AG10803 (cell line): ENCODE measurements at regions not wholly inside any gene's neighbourhood (a gene's known extent, or its start where the extent isn't known, plus 50 kb on each side); places are given as distances from the start of the nearest gene placed in this dataset.

ENCODE experiments used
- DNase-seq: peaks from one replicate; pipeline ENCODE4 v3.0.0; 2010; ENCODE audit warnings: low read depth
- H3K4me3 ChIP-seq: 2 replicates; pipeline ENCODE4 v1.5.1; 2011; ENCODE audit warnings: mild to moderate bottlenecking, low read length, control low read depth
- TF ChIP-seq, protein P1 (sequence below): conservative IDR thresholded peaks from 2 replicates; pipeline ENCODE4 v1.5.1; 2011; ENCODE audit warnings: mild to moderate bottlenecking, low read length, control low read depth, inconsistent platforms

DNA sequence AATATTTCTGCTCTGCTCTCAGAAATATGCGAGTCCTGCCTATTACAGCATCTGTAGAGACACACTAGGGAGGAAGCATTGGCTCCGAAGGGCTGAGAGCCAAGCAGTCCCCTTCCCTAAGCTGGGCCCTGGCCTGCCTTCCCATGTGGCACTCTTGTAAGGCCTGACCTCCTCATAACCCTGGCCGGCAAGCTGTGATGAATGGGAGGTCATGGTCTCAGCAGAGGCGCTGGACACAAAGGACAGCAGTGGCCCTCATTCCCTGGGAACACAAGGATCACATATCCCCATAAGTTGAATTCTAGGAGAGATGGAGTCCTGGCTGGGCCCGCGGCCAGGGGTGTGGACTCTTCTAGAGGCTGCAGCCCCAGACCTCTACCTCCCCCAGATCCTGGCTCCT, 483.3 kb downstream of the ZNF536 start:
- no peak overlapping the region for H3K4me3 ChIP-seq
- TF ChIP-seq, protein P1, sequence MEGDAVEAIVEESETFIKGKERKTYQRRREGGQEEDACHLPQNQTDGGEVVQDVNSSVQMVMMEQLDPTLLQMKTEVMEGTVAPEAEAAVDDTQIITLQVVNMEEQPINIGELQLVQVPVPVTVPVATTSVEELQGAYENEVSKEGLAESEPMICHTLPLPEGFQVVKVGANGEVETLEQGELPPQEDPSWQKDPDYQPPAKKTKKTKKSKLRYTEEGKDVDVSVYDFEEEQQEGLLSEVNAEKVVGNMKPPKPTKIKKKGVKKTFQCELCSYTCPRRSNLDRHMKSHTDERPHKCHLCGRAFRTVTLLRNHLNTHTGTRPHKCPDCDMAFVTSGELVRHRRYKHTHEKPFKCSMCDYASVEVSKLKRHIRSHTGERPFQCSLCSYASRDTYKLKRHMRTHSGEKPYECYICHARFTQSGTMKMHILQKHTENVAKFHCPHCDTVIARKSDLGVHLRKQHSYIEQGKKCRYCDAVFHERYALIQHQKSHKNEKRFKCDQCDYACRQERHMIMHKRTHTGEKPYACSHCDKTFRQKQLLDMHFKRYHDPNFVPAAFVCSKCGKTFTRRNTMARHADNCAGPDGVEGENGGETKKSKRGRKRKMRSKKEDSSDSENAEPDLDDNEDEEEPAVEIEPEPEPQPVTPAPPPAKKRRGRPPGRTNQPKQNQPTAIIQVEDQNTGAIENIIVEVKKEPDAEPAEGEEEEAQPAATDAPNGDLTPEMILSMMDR = no peak
- DNase-seq = no peak

DNA sequence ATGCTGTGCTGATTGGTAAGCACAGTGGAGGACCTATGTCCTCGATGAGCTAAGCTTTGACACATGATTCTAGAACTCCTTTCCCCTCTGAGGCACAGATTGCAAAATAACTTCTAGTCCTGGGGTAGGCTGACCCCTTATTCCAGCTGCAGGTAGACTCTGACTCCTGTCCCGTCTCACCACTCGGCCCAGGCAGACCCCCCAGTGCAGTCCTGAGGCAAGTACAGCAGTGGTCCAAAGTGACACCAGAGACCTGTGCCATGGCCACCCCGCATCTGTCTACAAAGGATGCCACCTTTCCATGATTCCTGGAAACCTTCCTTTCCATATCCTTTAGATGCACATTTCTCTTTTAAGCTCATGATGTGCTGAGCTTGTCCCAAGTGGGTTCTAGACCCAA, 482.5 kb downstream of the ZNF536 start:
- H3K4me3 ChIP-seq = no peak overlapping the region
- TF ChIP-seq, protein P1 = no peak
- DNase-seq = no peak

DNA sequence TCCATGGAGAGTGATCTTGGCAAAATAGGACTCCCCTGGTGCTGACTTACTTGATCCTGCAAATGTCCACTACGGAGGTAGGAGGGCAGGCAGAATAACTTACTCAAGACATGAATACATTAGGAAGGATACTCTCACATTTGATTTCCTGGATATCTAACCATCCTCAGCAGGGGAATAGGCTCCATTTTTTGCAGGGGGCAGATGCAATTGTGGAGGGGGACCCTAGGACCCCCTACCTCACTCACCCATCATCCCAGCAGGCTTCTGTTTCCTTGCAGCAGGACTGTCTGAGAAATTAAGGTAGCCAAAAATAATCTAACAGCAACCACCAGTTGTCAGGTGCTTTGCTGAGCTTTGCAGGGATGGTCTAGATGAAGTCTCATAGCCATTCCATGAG, 482.0 kb downstream of the ZNF536 start:
- TF ChIP-seq, protein P1 = no peak
- DNase-seq = no peak

DNA sequence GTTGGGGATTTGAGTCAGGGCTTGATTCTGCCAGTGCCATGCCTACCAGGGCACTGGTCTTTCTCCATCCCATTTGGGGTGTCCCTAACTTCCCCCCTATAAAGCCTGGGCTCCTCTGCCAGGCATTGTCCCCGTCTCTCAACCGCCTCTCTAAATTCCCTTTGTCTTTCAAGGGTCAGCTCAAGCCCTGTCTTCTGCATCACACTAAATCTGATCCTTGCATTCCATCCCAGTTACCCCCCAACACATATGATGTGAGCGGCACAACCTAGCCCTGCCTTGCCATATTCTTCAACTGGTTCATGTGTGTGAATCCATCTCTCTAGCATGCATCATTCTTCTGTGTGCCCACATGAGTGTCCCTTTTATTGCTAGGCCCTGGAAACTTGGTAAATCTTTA, 480.9 kb downstream of the ZNF536 start:
- no peak overlapping the region for H3K4me3 ChIP-seq
- TF ChIP-seq, protein P1 = no peak
- no peak for DNase-seq

More for the DNA sequence above, 482.0 kb downstream of the ZNF536 start:
- no peak overlapping the region for H3K4me3 ChIP-seq

DNA sequence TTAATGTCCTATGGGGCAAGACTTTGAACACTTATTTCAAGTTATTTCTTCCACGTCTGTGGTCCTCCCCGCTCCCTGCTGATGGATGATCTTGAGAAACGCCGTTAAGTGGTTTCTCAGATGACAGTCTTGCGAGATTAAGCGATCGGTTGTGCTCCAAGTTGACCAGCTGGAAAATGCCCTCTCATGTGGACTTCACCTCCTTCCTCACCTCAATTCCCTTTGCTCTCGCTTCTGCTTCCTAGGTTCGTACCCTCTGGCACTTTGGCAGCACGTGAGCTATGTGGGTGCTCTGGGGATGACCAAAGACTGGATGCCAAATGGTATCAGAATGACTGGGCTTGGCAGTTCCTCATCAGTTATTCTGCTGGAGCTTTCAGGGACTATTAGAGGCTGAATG, 480.0 kb downstream of the ZNF536 start:
- no peak overlapping the region for H3K4me3 ChIP-seq
- no peak for DNase-seq
- TF ChIP-seq, protein P1 = no peak

DNA sequence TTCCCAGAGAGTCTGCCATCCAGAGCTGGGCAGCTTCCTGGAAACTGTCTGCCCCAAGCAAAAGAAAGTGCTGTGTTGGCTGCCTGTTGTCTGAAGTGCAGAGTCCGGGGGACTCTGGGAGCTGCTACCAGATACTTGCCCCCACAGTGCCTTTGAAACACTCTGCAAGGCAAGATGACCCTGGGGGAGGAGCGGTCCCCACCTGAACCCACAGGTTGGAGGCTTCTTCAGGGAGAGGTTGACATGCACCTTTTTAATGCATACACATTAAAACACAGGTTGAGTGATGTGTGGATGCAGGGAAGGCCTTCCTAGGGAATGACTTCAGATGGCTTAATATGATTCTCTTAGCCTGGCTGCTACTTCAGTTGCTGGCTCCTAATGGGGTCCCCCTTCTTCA, 479.5 kb downstream of the ZNF536 start:
- no peak overlapping the region for H3K4me3 ChIP-seq
- TF ChIP-seq, protein P1 = no peak
- no peak for DNase-seq

- TF ChIP-seq, protein P1 = no peak
- DNase-seq = no peak
- no peak overlapping the region for H3K4me3 ChIP-seq
Observed at GRCh38 chr19:30848636-30849425, 476.6 kb downstream of the ZNF536 start.
